Embryonic facial prominence (tissue), 1 donor: ENCODE measurements at regions not wholly inside any gene's neighbourhood (a gene's known extent, or its start where the extent isn't known, plus 50 kb on each side); places are given as distances from the start of the nearest gene placed in this dataset.
"Not testable (repeated sequence)": the region's sequence is repeated elsewhere in the genome, so short reads cannot be mapped to it uniquely, and the experiment has no call there.

Source experiments
- DNase-seq: peaks from one replicate; pipeline ENCODE4 v3.0.0-alpha.2; 2016; ENCODE audit errors: extremely low spot score

GRCh38 chr5:18546591-18546990 lies 912.3 kb downstream of the TAF11L14 start:
- DNase-seq = no peak

- no peak for DNase-seq
These were observed 917.5 kb downstream of the TAF11L14 start for GRCh38 chr5:18551716-18552115.

GRCh38 chr5:18553269-18553668 lies 919.0 kb downstream of the TAF11L14 start:
- no peak for DNase-seq

- no peak for DNase-seq
These were observed 926.3 kb downstream of the TAF11L14 start for GRCh38 chr5:18560602-18561001.

- DNase-seq = no peak
These were observed 929.6 kb downstream of the TAF11L14 start for GRCh38 chr5:18563853-18564252.

GRCh38 chr5:18566671-18567070 lies 932.4 kb downstream of the TAF11L14 start:
- DNase-seq = no peak

- no peak for DNase-seq
These were observed 942.3 kb downstream of the TAF11L14 start for GRCh38 chr5:18576586-18576985.

GRCh38 chr5:18601185-18601584 lies 966.9 kb downstream of the TAF11L14 start:
- DNase-seq = no peak

- DNase-seq = no peak
These were observed 968.1 kb downstream of the TAF11L14 start for GRCh38 chr5:18602402-18602801.

GRCh38 chr5:18605186-18605585 lies 970.9 kb downstream of the TAF11L14 start:
- DNase-seq = no peak

GRCh38 chr5:18607570-18607969 lies 973.3 kb downstream of the TAF11L14 start:
- DNase-seq = no peak

GRCh38 chr5:18617191-18617590 lies 982.9 kb downstream of the TAF11L14 start:
- DNase-seq = not testable (repeated sequence)

GRCh38 chr5:18630458-18631045 lies 996.3 kb downstream of the TAF11L14 start:
- DNase-seq = no peak

GRCh38 chr5:18652404-18653215 lies 1018.4 kb downstream of the TAF11L14 start:
- no peak for DNase-seq

GRCh38 chr5:18653216-18653752 lies 1019.0 kb downstream of the TAF11L14 start:
- DNase-seq = no peak

- no peak for DNase-seq
These were observed 1026.3 kb downstream of the TAF11L14 start for GRCh38 chr5:18660511-18660910.

- DNase-seq = no peak
These were observed 1028.0 kb downstream of the TAF11L14 start for GRCh38 chr5:18662231-18662630.

GRCh38 chr5:18674212-18674611 lies 1040.0 kb downstream of the TAF11L14 start:
- not testable (repeated sequence) for DNase-seq

- DNase-seq = no peak
These were observed 1040.8 kb downstream of the TAF11L14 start for GRCh38 chr5:18675041-18675440.

- DNase-seq = no peak
These were observed 1052.0 kb downstream of the TAF11L14 start for GRCh38 chr5:18686253-18686652.

GRCh38 chr5:18687429-18687828 lies 1053.2 kb downstream of the TAF11L14 start:
- DNase-seq = no peak

- DNase-seq = no peak
These were observed 1065.4 kb downstream of the TAF11L14 start for GRCh38 chr5:18699681-18700080.

GRCh38 chr5:18702821-18703220 lies 1068.6 kb downstream of the TAF11L14 start:
- DNase-seq = no peak
